ENCODE measurements at regions not wholly inside any gene's neighbourhood (a gene's known extent, or its start where the extent isn't known, plus 50 kb on each side); places are given as distances from the start of the nearest gene placed in this dataset.

GRCh38 chr11:112471731-112472130 lies 211.1 kb upstream of the PLET1 start:
- ATAC-seq, result no peak
- Histone ChIP-seq H3K9ac (ENCODE audit: insufficient read depth, low read depth, low read length) (no peak overlapping the region), H3K4me1 (ENCODE audit: insufficient read depth, low read length) (no peaks in the 10 kb centered on the region), H3K4me3 (replicated peaks in 1 of 3; ENCODE audit: insufficient read depth in 1 of 3, low read depth in 2 of 3, low read length in 3 of 3) (no peak overlapping the region), H3K79me2 (ENCODE audit: insufficient read depth, low read length) (no peaks in the 10 kb centered on the region), H3K36me3 (replicated peaks in 1 of 2; ENCODE audit: control insufficient read depth in 1 of 2, insufficient read depth in 2 of 2, low read length in 2 of 2) (no peaks in the 10 kb centered on the region), H3K9me3 (ENCODE audit: low read length) (no peaks in the 10 kb centered on the region), H2AFZ (ENCODE audit: low read length) (no peak overlapping the region), H3K4me2 (ENCODE audit: low read depth, low read length) (no peak overlapping the region), H3K27me3 (ENCODE audit: control insufficient read depth in 1 of 2, insufficient read depth in 2 of 2, low read length in 2 of 2) (peaks cover 4 to 35% of the 10 kb centered on the region in 2 experiments; a peak in 3 of 5 replicates), H4K20me1 (ENCODE audit: insufficient read depth, low read length) (no peaks in the 10 kb centered on the region), H3K27ac (ENCODE audit: extremely low read length, insufficient read depth, low read length) (no peak overlapping the region)
- ChIA-PET CTCF (ENCODE audit: low intra/inter-chr PET ratio, low total read pairs) (no interaction called here), POLR2A (no interaction called here)
- TF ChIP-seq CHCHD3 (CRISPR knock-in tag; IDR thresholded peaks at IDR 0.05) (no peak), NR2F6 (IDR thresholded peaks at IDR 0.05) (no peak), NR2F6 (CRISPR knock-in tag; IDR thresholded peaks at IDR 0.05) (no peak), ZNF280B (CRISPR knock-in tag; IDR thresholded peaks at IDR 0.05; ENCODE audit: borderline replicate concordance) (no peak), CBX1 (IDR thresholded peaks at IDR 0.05; ENCODE audit: low read depth) (no peak), ZBTB37 (CRISPR knock-in tag; IDR thresholded peaks at IDR 0.05) (no peak), RBFOX2 (IDR thresholded peaks at IDR 0.05; ENCODE audit: low read depth, low read length) (no peak), SSRP1 (CRISPR knock-in tag; IDR thresholded peaks at IDR 0.05) (no peak), ZNF160 (CRISPR knock-in tag; IDR thresholded peaks at IDR 0.05) (no peak), THAP9 (CRISPR knock-in tag; IDR thresholded peaks at IDR 0.05; ENCODE audit: borderline replicate concordance) (no peak)
- DNase-seq (ENCODE audit: low spot score), result no peak
- no peak for FAIRE-seq
- WGBS (ENCODE audit: low lambda C conversion rate), result 19% methylated on average over 5 of the region's 5 CpGs
- intact Hi-C loops (cut with micrococcal nuclease; ENCODE audit: unreplicated experiment), result no loop called here
- in situ Hi-C loops (cut with HindIII; ENCODE audit: extremely low pct_ligation_motif_present, low pct_unique_long_range_greater_than_20kb), result no loop called here
- BruUV-seq (replicated peaks), result no TSS peak

Data from HepG2 (cell line).